Muscle of leg (tissue), 3 donors: ENCODE measurements at regions not wholly inside any gene's neighbourhood (a gene's known extent, or its start where the extent isn't known, plus 50 kb on each side); places are given as distances from the start of the nearest gene placed in this dataset.

Experiments
- DNase-seq: peaks from one replicate; pipeline ENCODE4 v3.0.0; 2013
- H3K27ac ChIP-seq: one replicate; pipeline ENCODE4 v1.5.1; 2013; ENCODE audit warnings: mild to moderate bottlenecking, low read length, control low read depth
- H3K27me3 ChIP-seq: one replicate; pipeline ENCODE4 v1.6.1; 2013; ENCODE audit warnings: low read length; ENCODE audit not compliant: control insufficient read depth, insufficient read depth
- H3K36me3 ChIP-seq: one replicate; pipeline ENCODE4 v1.6.1; 2013; ENCODE audit warnings: low read length; ENCODE audit not compliant: control insufficient read depth, insufficient read depth
- H3K4me1 ChIP-seq: one replicate; pipeline ENCODE4 v1.6.1; 2013; ENCODE audit warnings: low read length; ENCODE audit not compliant: control insufficient read depth, insufficient read depth
- H3K4me3 ChIP-seq: one replicate; pipeline ENCODE4 v1.5.1; 2013; ENCODE audit warnings: low read length, control low read depth
- H3K9me3 ChIP-seq: replicated peaks from 2 replicates; pipeline ENCODE4 v1.6.1; 2013; ENCODE audit warnings: low read depth, low read length; ENCODE audit not compliant: control insufficient read depth
- WGBS: methylation state at CpG from one replicate; pipeline ENCODE4 v1.1.5; 2013; ENCODE audit warnings: missing lambda C conversion rate; ENCODE audit not compliant: insufficient coverage; 5-methylcytosine and 5-hydroxymethylcytosine counted together

DNA sequence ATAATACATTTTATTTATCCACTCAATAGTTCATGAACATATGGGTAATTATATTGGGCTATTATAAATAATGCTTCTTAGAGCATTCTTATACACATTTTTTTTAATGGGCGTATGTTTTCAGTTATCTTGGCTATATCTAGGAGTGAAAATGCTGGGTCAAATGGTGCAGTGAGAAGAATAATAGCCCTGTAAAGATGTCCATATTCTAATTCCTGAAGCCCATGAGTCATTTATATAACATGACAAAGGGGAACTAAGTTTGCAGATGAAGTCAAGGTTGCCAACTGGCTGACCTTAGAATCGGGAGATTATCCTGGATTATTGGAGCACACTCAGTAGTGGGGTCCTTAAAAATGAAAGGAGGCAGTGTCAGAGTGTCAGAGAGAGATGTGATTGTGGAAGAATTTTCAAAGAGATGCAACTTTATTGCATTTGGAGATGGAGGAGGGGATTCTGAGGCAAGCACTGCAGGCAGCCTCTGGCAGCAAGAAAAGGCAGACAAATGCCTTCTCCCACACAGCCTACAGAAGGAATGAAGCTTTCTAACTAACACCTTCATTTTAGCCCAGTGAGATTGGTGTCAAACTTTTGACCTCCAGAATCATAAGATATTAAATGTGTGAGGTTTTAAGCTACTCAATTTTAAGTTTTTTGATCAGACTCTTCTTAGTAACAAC, 106.1 kb upstream of the HS3ST1 start:
- no peaks in the 10 kb centered on the region for H3K4me1 ChIP-seq
- H3K36me3 ChIP-seq = no peaks in the 10 kb centered on the region
- H3K4me3 ChIP-seq = no peak overlapping the region
- H3K27ac ChIP-seq = no peak overlapping the region
- peaks cover 8% of the 10 kb centered on the region for H3K9me3 ChIP-seq
- no peaks in the 10 kb centered on the region for H3K27me3 ChIP-seq
- no peak for DNase-seq
- WGBS = 18% methylated on average over 1 of the region's 2 CpGs

DNA sequence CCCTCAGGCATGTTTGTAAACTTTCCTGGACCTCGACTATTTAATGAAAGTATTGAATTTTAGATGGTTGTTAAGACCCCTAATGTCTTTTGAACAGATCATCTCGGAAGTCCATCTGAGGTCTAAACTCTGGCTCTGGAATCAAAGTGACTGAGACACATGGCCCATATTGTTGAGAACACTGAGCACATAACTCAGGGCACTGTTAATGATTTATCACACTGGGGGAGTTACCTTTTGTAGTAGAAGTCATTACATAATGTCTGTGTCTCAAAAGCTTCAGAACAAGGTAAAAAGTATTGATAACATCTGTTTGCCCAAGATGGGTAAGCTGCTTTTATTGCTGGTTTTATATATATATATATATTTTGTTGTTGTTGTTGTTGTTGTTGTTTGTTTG, 103.4 kb upstream of the HS3ST1 start:
- H3K27ac ChIP-seq = no peak overlapping the region
- DNase-seq = no peak
- 50% methylated on average over 2 of the region's 2 CpGs for WGBS
- H3K4me1 ChIP-seq = no peaks in the 10 kb centered on the region
- peaks cover 8% of the 10 kb centered on the region for H3K9me3 ChIP-seq
- no peak overlapping the region for H3K4me3 ChIP-seq
- H3K27me3 ChIP-seq = no peaks in the 10 kb centered on the region
- H3K36me3 ChIP-seq = no peaks in the 10 kb centered on the region

DNA sequence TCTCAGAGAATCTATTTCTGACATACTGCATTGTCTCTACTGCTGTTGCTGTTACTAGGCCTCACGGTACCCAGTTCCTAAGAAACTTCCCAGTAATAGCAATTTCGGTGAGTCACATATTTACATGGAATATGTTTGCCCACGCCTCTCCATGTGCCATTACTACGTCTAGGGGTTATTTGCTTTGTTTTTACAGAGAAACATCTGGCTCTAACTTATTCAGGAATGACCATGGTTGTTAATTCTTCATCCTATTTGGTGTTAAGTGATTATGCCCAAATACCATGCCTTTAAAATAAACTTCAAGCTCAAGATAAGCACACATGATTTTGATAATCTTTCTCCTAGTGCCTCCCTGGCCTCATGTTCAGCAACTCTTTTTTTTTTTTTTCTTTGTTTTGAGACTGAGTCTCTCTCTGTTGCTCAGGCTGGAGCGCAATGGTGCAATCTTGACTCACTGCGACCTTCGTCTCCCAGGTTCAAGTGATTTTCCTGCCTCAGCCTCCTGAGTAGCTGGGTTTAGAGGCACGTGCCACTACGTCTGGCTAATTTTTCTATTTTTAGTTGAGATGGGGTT, 101.0 kb upstream of the HS3ST1 start:
- no peak overlapping the region for H3K27ac ChIP-seq
- no peaks in the 10 kb centered on the region for H3K27me3 ChIP-seq
- no peak overlapping the region for H3K4me3 ChIP-seq
- DNase-seq = no peak
- H3K36me3 ChIP-seq = no peaks in the 10 kb centered on the region
- peaks cover 8% of the 10 kb centered on the region for H3K9me3 ChIP-seq
- H3K4me1 ChIP-seq = no peaks in the 10 kb centered on the region
- WGBS = 93% methylated on average over 2 of the region's 9 CpGs

GRCh38 chr4:11525085-11525484, 96.4 kb upstream of the HS3ST1 start:
- Histone ChIP-seq H3K4me1 (no peaks in the 10 kb centered on the region), H3K36me3 (no peaks in the 10 kb centered on the region), H3K4me3 (no peak overlapping the region), H3K27me3 (no peaks in the 10 kb centered on the region), H3K9me3 (peaks cover 1% of the 10 kb centered on the region), H3K27ac (no peak overlapping the region)
- WGBS = no CpG with 5 or more reads among the region's 1 CpG
- DNase-seq = no peak

- WGBS = no CpG with 5 or more reads among the region's 1 CpG
- no peak for DNase-seq
Observed at GRCh38 chr4:11518754-11519153, 90.1 kb upstream of the HS3ST1 start.

DNA sequence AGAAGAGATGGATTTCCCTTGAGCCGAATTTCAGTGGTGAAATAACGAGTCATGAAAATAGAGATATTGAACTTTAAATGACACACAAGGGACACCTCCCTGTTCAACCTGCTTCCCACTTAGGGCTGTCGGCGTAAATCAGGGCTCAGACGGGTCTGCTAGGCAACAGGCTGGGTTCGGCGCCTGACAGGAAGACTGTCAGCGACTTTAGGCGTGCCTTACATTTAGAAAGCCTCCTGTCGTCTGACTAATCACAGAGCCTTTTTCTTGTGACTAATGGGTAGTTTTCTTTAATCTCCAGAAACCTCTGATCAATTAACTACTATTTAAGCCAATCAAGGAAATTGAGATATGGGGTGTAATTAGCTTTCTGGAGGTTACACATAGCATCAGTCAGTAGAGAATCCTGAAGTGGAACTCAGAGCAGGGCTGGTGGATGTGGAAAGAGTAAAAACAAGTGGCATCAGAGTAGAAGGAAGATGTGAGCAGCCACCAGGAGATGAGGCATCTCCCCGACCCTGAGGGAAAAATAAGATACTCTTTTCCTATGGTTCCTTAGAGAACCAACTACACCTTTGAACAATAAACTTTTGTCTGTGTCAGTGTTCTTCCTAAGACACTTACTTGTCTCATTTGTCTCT, 86.2 kb upstream of the HS3ST1 start:
- no peak overlapping the region for H3K4me3 ChIP-seq
- WGBS = 12% methylated on average over 2 of the region's 11 CpGs
- no peaks in the 10 kb centered on the region for H3K9me3 ChIP-seq
- no peaks in the 10 kb centered on the region for H3K36me3 ChIP-seq
- DNase-seq = no peak
- H3K27ac ChIP-seq = no peak overlapping the region
- H3K4me1 ChIP-seq = no peaks in the 10 kb centered on the region
- no peaks in the 10 kb centered on the region for H3K27me3 ChIP-seq

More at GRCh38 chr4:11518754-11519153, 90.1 kb upstream of the HS3ST1 start:
- H3K4me1 ChIP-seq = no peaks in the 10 kb centered on the region
- no peaks in the 10 kb centered on the region for H3K27me3 ChIP-seq
- no peaks in the 10 kb centered on the region for H3K9me3 ChIP-seq
- H3K27ac ChIP-seq = no peak overlapping the region
- H3K4me3 ChIP-seq = no peak overlapping the region
- no peaks in the 10 kb centered on the region for H3K36me3 ChIP-seq

DNA sequence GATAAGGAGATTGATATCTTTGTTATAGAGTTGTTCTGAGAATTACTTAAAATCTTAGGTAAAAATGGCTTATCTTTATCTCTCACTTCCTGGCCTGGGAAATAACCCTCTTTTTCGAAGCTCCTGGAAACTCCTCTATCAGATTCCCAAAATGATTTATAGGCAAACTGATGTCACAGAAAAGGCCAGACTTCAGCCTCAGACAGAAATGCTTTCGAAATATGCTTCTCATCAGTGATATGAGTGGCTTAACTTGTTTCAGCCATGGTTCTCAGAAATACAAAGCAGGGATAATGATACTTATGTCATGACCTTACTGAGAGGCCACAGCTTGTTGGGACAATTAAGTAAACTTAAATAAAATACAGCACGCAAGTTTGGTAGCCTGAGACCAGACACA, 85.3 kb upstream of the HS3ST1 start:
- H3K4me3 ChIP-seq = no peak overlapping the region
- H3K9me3 ChIP-seq = no peaks in the 10 kb centered on the region
- no peaks in the 10 kb centered on the region for H3K4me1 ChIP-seq
- no peaks in the 10 kb centered on the region for H3K36me3 ChIP-seq
- no CpG with 5 or more reads among the region's 3 CpGs for WGBS
- no peak for DNase-seq
- H3K27ac ChIP-seq = no peak overlapping the region
- no peaks in the 10 kb centered on the region for H3K27me3 ChIP-seq

GRCh38 chr4:11512871-11513270, 84.2 kb upstream of the HS3ST1 start:
- H3K4me1 ChIP-seq = no peaks in the 10 kb centered on the region
- H3K9me3 ChIP-seq = no peaks in the 10 kb centered on the region
- no peaks in the 10 kb centered on the region for H3K36me3 ChIP-seq
- no peak overlapping the region for H3K4me3 ChIP-seq
- no peak for DNase-seq
- H3K27ac ChIP-seq = no peak overlapping the region
- no CpG with 5 or more reads among the region's 1 CpG for WGBS
- no peaks in the 10 kb centered on the region for H3K27me3 ChIP-seq

DNA sequence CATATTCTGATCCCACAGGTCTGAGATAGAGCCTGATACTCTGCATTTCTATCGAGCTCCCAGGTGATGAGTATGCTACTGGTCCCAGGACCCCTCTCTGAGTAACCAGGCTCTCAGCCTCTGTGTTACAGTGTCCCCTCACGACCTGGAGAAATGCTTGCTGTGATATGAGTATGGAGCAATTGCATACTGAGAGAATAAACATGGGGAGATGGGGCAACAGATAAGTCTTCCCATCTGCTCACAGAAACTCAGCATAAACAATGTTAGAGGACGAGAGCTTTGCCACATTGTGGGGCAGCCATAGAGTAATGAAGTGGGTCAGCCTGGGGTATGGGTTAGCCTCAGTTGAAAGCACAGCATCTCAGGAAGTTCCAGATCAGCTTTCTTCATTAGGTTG, 82.6 kb upstream of the HS3ST1 start:
- H3K36me3 ChIP-seq = no peaks in the 10 kb centered on the region
- no peak for DNase-seq
- H3K4me1 ChIP-seq = no peaks in the 10 kb centered on the region
- no peaks in the 10 kb centered on the region for H3K27me3 ChIP-seq
- H3K27ac ChIP-seq = no peak overlapping the region
- WGBS = 67% methylated on average over 2 of the region's 3 CpGs
- H3K9me3 ChIP-seq = no peaks in the 10 kb centered on the region
- H3K4me3 ChIP-seq = no peak overlapping the region

GRCh38 chr4:11507920-11508319, 79.2 kb upstream of the HS3ST1 start:
- Histone ChIP-seq H3K9me3 (no peaks in the 10 kb centered on the region), H3K27ac (no peak overlapping the region), H3K4me1 (no peaks in the 10 kb centered on the region), H3K36me3 (no peaks in the 10 kb centered on the region), H3K4me3 (no peak overlapping the region), H3K27me3 (no peaks in the 10 kb centered on the region)
- DNase-seq = no peak
- WGBS = no CpG with 5 or more reads among the region's 3 CpGs
